ENCODE measurements at regions not wholly inside any gene's neighbourhood (a gene's known extent, or its start where the extent isn't known, plus 50 kb on each side); places are given as distances from the start of the nearest gene placed in this dataset.

GRCh38 chr6:21741221-21742109, 147.9 kb downstream of the SOX4 start:
- no peak for TF ChIP-seq CTCF (IDR thresholded peaks at IDR 0.05)
- no peak for TF ChIP-seq POLR2A (IDR thresholded peaks at IDR 0.05; ENCODE audit: low read depth)

Data from esophagus muscularis mucosa (tissue), 3 donors.